ENCODE measurements at regions not wholly inside any gene's neighbourhood (a gene's known extent, or its start where the extent isn't known, plus 50 kb on each side); places are given as distances from the start of the nearest gene placed in this dataset.

DNA sequence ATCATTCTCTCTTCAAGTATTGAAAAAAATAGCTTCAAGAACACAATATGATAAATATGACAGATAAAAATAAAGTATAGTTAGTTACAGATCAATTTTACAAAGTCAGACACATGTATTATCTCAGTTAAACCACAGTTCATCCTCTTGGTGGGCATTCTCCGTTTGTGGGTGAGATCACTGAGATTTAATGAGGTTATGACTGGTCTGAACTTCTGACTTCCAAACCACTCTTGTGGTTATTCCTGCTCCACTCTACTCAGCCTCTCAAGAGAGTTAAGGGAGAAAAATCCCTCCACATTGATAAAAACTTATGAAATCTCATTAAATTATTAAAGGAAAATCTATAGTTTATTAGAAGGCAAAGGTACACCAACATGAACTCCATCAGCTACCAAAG, 229.9 kb upstream of the LRTM1 start:
- no peak overlapping the region for H3K4me2 ChIP-seq
- POLR2A ChIA-PET, result no interaction called here
- no peak for TF ChIP-seq EHF (CRISPR knock-in tag; IDR thresholded peaks at IDR 0.05)
- no peak for TF ChIP-seq ZFP36 (IDR thresholded peaks at IDR 0.05; ENCODE audit: borderline replicate concordance, partially characterized antibody)
- TF ChIP-seq, protein P1, sequence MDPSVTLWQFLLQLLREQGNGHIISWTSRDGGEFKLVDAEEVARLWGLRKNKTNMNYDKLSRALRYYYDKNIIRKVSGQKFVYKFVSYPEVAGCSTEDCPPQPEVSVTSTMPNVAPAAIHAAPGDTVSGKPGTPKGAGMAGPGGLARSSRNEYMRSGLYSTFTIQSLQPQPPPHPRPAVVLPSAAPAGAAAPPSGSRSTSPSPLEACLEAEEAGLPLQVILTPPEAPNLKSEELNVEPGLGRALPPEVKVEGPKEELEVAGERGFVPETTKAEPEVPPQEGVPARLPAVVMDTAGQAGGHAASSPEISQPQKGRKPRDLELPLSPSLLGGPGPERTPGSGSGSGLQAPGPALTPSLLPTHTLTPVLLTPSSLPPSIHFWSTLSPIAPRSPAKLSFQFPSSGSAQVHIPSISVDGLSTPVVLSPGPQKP (IDR thresholded peaks at IDR 0.05; ENCODE audit: low read depth, low read length), result no peak
- no peak for TF ChIP-seq PHF8 (IDR thresholded peaks at IDR 0.05; ENCODE audit: borderline replicate concordance, low read depth)
- TF ChIP-seq, protein P2, sequence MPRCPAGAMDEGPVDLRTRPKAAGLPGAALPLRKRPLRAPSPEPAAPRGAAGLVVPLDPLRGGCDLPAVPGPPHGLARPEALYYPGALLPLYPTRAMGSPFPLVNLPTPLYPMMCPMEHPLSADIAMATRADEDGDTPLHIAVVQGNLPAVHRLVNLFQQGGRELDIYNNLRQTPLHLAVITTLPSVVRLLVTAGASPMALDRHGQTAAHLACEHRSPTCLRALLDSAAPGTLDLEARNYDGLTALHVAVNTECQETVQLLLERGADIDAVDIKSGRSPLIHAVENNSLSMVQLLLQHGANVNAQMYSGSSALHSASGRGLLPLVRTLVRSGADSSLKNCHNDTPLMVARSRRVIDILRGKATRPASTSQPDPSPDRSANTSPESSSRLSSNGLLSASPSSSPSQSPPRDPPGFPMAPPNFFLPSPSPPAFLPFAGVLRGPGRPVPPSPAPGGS (IDR thresholded peaks at IDR 0.05), result no peak
- no peak for TF ChIP-seq JUNB (IDR thresholded peaks at IDR 0.05)
- TF ChIP-seq POLR2AphosphoS2 (conservative IDR thresholded peaks at IDR 0.05; ENCODE audit: low read length), result no peak
- TF ChIP-seq HEYL (CRISPR knock-in tag; IDR thresholded peaks at IDR 0.05), result no peak
- no peak for TF ChIP-seq NPAS2 (CRISPR knock-in tag; IDR thresholded peaks at IDR 0.05; ENCODE audit: borderline replicate concordance)
- TF ChIP-seq, protein P3, sequence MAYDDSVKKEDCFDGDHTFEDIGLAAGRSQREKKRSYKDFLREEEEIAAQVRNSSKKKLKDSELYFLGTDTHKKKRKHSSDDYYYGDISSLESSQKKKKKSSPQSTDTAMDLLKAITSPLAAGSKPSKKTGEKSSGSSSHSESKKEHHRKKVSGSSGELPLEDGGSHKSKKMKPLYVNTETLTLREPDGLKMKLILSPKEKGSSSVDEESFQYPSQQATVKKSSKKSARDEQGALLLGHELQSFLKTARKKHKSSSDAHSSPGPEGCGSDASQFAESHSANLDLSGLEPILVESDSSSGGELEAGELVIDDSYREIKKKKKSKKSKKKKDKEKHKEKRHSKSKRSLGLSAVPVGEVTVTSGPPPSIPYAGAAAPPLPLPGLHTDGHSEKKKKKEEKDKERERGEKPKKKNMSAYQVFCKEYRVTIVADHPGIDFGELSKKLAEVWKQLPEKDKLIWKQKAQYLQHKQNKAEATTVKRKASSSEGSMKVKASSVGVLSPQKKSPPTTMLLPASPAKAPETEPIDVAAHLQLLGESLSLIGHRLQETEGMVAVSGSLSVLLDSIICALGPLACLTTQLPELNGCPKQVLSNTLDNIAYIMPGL (CRISPR knock-in tag; IDR thresholded peaks at IDR 0.05; ENCODE audit: borderline replicate concordance), result no peak
- TF ChIP-seq GATA3 (IDR thresholded peaks at IDR 0.05; ENCODE audit: borderline replicate concordance), result no peak
- 0% methylated on average over 1 of the region's 1 CpG for WGBS (ENCODE audit: missing lambda C conversion rate)
- no peaks in the 10 kb centered on the region for H3K4me1 ChIP-seq
- DNase-seq (ENCODE audit: low read depth in 1 of 2, low spot score in 1 of 2) (no peak), ATAC-seq (no peak), FAIRE-seq (no peak)
- H3K27ac ChIP-seq, result no peak overlapping the region
- H3K4me3 ChIP-seq, result no peak overlapping the region
- H3K9me3 ChIP-seq, result no peaks in the 10 kb centered on the region
- CTCF ChIA-PET, result no interaction called here

DNA sequence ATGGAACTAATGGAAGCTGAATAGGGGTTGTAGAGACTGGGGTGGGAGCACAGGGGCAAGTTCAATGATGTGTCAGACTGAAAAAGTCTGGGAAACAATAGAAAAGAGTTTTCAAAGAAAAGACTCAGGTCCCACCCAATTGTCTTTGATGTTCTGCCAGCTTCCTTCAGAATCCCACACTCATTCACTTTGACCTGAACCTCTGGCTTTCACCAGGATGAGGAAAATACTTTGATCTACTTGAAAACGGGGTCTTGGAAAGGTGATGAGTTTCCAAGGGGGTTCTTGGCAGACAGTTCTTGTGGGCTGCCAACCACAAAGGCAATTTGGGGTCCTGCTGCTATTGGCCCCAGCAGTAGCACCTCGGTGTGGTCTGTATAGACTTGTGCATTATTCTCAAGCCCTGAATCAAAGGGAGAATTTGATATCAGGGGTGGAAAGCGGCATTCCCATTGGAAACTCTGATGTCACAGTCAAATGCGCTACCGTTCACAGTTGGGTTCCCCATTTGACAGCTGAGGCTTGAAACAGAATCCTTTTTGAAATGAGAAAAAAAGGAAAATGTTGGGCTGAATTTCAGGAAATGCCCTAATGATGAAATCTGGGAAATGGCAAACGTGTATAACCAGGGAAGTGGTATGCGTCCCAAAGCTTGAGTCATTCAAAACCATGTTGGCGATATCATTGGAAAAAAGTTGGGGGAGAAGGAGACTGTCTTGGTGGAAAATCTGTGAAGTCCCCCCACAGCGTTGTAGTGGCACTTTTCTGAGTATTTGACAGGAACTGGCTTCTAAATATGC, 229.2 kb upstream of the LRTM1 start:
- Histone ChIP-seq H3K4me1 (no peaks in the 10 kb centered on the region), H3K27ac (no peak overlapping the region), H3K9me3 (no peaks in the 10 kb centered on the region), H3K4me2 (no peak overlapping the region), H3K4me3 (no peak overlapping the region)
- ATAC-seq (no peak), DNase-seq (ENCODE audit: low read depth in 1 of 2, low spot score in 1 of 2) (no peak), FAIRE-seq (no peak)
- WGBS (ENCODE audit: missing lambda C conversion rate), result 33% methylated on average over 9 of the region's 9 CpGs
- TF ChIP-seq BHLHE40 (IDR thresholded peaks at IDR 0.05; ENCODE audit: low read depth, low read length), result no peak
- TF ChIP-seq, protein P4, sequence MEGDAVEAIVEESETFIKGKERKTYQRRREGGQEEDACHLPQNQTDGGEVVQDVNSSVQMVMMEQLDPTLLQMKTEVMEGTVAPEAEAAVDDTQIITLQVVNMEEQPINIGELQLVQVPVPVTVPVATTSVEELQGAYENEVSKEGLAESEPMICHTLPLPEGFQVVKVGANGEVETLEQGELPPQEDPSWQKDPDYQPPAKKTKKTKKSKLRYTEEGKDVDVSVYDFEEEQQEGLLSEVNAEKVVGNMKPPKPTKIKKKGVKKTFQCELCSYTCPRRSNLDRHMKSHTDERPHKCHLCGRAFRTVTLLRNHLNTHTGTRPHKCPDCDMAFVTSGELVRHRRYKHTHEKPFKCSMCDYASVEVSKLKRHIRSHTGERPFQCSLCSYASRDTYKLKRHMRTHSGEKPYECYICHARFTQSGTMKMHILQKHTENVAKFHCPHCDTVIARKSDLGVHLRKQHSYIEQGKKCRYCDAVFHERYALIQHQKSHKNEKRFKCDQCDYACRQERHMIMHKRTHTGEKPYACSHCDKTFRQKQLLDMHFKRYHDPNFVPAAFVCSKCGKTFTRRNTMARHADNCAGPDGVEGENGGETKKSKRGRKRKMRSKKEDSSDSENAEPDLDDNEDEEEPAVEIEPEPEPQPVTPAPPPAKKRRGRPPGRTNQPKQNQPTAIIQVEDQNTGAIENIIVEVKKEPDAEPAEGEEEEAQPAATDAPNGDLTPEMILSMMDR (IDR thresholded peaks at IDR 0.05), result no peak
- no peak for TF ChIP-seq PHF8 (IDR thresholded peaks at IDR 0.05; ENCODE audit: borderline replicate concordance, low read depth)
- no peak for TF ChIP-seq HDAC2 (IDR thresholded peaks at IDR 0.05)
- no peak for TF ChIP-seq KDM1A (IDR thresholded peaks at IDR 0.05; ENCODE audit: low read depth)
- no peak for TF ChIP-seq HOXB5 (CRISPR knock-in tag; IDR thresholded peaks at IDR 0.05)
- TF ChIP-seq ZSCAN20 (CRISPR knock-in tag; IDR thresholded peaks at IDR 0.05), result no peak
- TF ChIP-seq HEYL (CRISPR knock-in tag; IDR thresholded peaks at IDR 0.05), result no peak
- TF ChIP-seq ZC3H11A (IDR thresholded peaks at IDR 0.05), result no peak
- no peak for TF ChIP-seq CHD2 (IDR thresholded peaks at IDR 0.05; ENCODE audit: low read length, partially characterized antibody)
- no peak for TF ChIP-seq NPAS2 (CRISPR knock-in tag; IDR thresholded peaks at IDR 0.05; ENCODE audit: borderline replicate concordance)
- TF ChIP-seq JUN (IDR thresholded peaks at IDR 0.05), result no peak
- TF ChIP-seq, protein P5, sequence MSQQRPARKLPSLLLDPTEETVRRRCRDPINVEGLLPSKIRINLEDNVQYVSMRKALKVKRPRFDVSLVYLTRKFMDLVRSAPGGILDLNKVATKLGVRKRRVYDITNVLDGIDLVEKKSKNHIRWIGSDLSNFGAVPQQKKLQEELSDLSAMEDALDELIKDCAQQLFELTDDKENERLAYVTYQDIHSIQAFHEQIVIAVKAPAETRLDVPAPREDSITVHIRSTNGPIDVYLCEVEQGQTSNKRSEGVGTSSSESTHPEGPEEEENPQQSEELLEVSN (IDR thresholded peaks at IDR 0.05; ENCODE audit: borderline replicate concordance, low read depth), result no peak
- TF ChIP-seq, protein P6, sequence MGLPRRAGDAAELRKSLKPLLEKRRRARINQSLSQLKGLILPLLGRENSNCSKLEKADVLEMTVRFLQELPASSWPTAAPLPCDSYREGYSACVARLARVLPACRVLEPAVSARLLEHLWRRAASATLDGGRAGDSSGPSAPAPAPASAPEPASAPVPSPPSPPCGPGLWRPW (IDR thresholded peaks at IDR 0.05), result no peak
- no peak for TF ChIP-seq CEBPB (IDR thresholded peaks at IDR 0.05)
- TF ChIP-seq, protein P1 (IDR thresholded peaks at IDR 0.05; ENCODE audit: low read depth, low read length), result no peak
- POLR2A ChIA-PET, result no interaction called here
- CTCF ChIA-PET, result no interaction called here
